ENCODE measurements at regions not wholly inside any gene's neighbourhood (a gene's known extent, or its start where the extent isn't known, plus 50 kb on each side); places are given as distances from the start of the nearest gene placed in this dataset.

- Histone ChIP-seq H3K14ac (ENCODE audit: insufficient read length) (no peak overlapping the region), H2BK120ac (replicated peaks; ENCODE audit: low read depth, low read length) (no peak overlapping the region), H3K4me2 (ENCODE audit: insufficient read depth in 1 of 2, low read depth in 2 of 2, low read length in 2 of 2) (no peak overlapping the region), H4K20me1 (replicated peaks in 1 of 2; ENCODE audit: control insufficient read depth in 1 of 2, insufficient read depth in 2 of 2, low read length in 2 of 2) (no peaks in the 10 kb centered on the region), H2BK20ac (ENCODE audit: low read length) (no peak overlapping the region), H4K91ac (replicated peaks; ENCODE audit: insufficient read length, low read length) (no peak overlapping the region), H3K4me3 (ENCODE audit: extremely low read depth in 1 of 4, insufficient read depth in 2 of 4, low read depth in 3 of 4, low read length in 4 of 4) (no peak overlapping the region), H4K5ac (ENCODE audit: insufficient read length, low read depth, low read length) (no peak overlapping the region), H2AK5ac (ENCODE audit: low read depth, low read length) (no peak overlapping the region), H2BK12ac (ENCODE audit: low read depth, low read length) (no peak overlapping the region), H3K36me3 (ENCODE audit: control insufficient read depth in 2 of 4, insufficient read depth in 4 of 4, low read length in 3 of 4) (no peaks in the 10 kb centered on the region), H2BK5ac (ENCODE audit: low read depth, low read length) (no peak overlapping the region), H2AFZ (ENCODE audit: low read length) (no peak overlapping the region), H3K79me1 (ENCODE audit: low read depth, low read length) (no peaks in the 10 kb centered on the region), H3K56ac (replicated peaks; ENCODE audit: insufficient read length, low read depth, low read length) (no peak overlapping the region), H3K27ac (ENCODE audit: low read depth, low read length) (no peak overlapping the region), H3K23ac (ENCODE audit: insufficient read length) (no peak overlapping the region), H2BK15ac (ENCODE audit: low read length) (no peak overlapping the region), H3K23me2 (ENCODE audit: low read depth, low read length) (no peaks in the 10 kb centered on the region), H3K9ac (replicated peaks in 1 of 4; ENCODE audit: extremely low read depth in 1 of 4, low read depth in 3 of 4, low read length in 3 of 4) (no peak overlapping the region), H3K18ac (ENCODE audit: extremely low read depth, low read length) (no peak overlapping the region), H3K4me1 (replicated peaks in 1 of 4; ENCODE audit: control insufficient read depth in 3 of 4, insufficient read depth in 4 of 4, low read length in 3 of 4) (no peaks in the 10 kb centered on the region), H3K79me2 (ENCODE audit: control insufficient read depth in 1 of 2, insufficient read depth in 2 of 2, low read length in 2 of 2) (no peaks in the 10 kb centered on the region), H3K27me3 (replicated peaks in 1 of 4; ENCODE audit: control insufficient read depth in 3 of 4, extremely low read depth in 1 of 4, insufficient read depth in 3 of 4, low read length in 3 of 4) (no peaks in the 10 kb centered on the region), H4K8ac (ENCODE audit: extremely low read depth, insufficient read depth, low read length) (no peak overlapping the region), H3K9me3 (ENCODE audit: insufficient read depth in 2 of 2, low read depth in 1 of 2, low read length in 1 of 2) (no peaks in the 10 kb centered on the region), H3K4ac (replicated peaks; ENCODE audit: insufficient read length, low read depth, low read length) (no peak overlapping the region)
- POLR2A ChIA-PET (ENCODE audit: partially characterized antibody), result no interaction called here
- TF ChIP-seq SIN3A (conservative IDR thresholded peaks at IDR 0.05 in 1 of 2, IDR thresholded peaks at IDR 0.05 in 1 of 2; ENCODE audit: low read depth in 1 of 2, low read length in 2 of 2), result no peak
- no peak for TF ChIP-seq MAFK (IDR thresholded peaks at IDR 0.05; ENCODE audit: low read depth, low read length)
- FAIRE-seq, result no peak
- CTCF ChIA-PET (ENCODE audit: partially characterized antibody), result no interaction called here
- no peak for DNase-seq (ENCODE audit: low read depth in 1 of 2, low spot score in 2 of 2)
- WGBS, 2 experiments (ENCODE audit: extremely low coverage in 1 of 2, insufficient coverage in 1 of 2, insufficient read length in 1 of 2, insufficient replicate concordance in 2 of 2, low coverage in 1 of 2, low lambda C conversion rate in 2 of 2, missing lambda C conversion rate in 1 of 2), result 95% methylated on average over 1 of the region's 1 CpG; no CpG with 5 or more reads in 1 of the 2 experiments
Observed at GRCh38 chr9:80538976-80539375, 967.2 kb downstream of the TLE4 start.
